Heart left ventricle (tissue), 16 donors: ENCODE measurements at regions not wholly inside any gene's neighbourhood (a gene's known extent, or its start where the extent isn't known, plus 50 kb on each side); places are given as distances from the start of the nearest gene placed in this dataset.

Experiments
- ATAC-seq, 4 donors: fragments of 200-7000 bp; cut with Tn5 transposase; one replicate each; pipeline ENCODE4 v1.9.1; 2020 to 2022; ENCODE audit warnings: moderate library complexity in 4 of 4, mild to moderate bottlenecking in 3 of 4, moderate number of reproducible peaks in 1 of 4
- DNase-seq, 5 donors: peaks; one replicate each; pipeline ENCODE4 v3.0.0-alpha.2; 2020
- H3K27ac ChIP-seq, 12 donors: fragments of 200-600 bp; sonication (generic) in 4 of 12; one replicate each; pipeline versions ENCODE4 v1.5.0 to v1.8.0; 2016 to 2022; ENCODE audit warnings: mild to moderate bottlenecking in 2 of 12
- H3K27me3 ChIP-seq, 9 donors: fragments of 200-600 bp; sonication (generic) in 2 of 9; one replicate each; pipeline versions ENCODE4 v1.5.1 to v1.8.0; 2016 to 2022; ENCODE audit warnings: mild to moderate bottlenecking in 3 of 9
- H3K36me3 ChIP-seq, 9 donors: fragments of 200-600 bp; sonication (generic) in 2 of 9; one replicate each; pipeline versions ENCODE4 v1.5.0 to v1.8.0; 2018 to 2022; ENCODE audit warnings: mild to moderate bottlenecking in 2 of 9
- H3K4me1 ChIP-seq, 12 donors: fragments of 200-600 bp; sonication (generic) in 4 of 12; one replicate each; pipeline versions ENCODE4 v1.5.0 to v1.8.0; 2016 to 2022; ENCODE audit warnings: mild to moderate bottlenecking in 3 of 12
- H3K4me3 ChIP-seq, 12 donors: fragments of 200-600 bp; sonication (generic) in 4 of 12; one replicate each; pipeline versions ENCODE4 v1.5.0 to v1.8.0; 2017 to 2022; ENCODE audit warnings: mild to moderate bottlenecking in 9 of 12, moderate library complexity in 4 of 12
- H3K9me3 ChIP-seq, 12 donors: fragments of 200-600 bp; sonication (generic) in 4 of 12; one replicate each; pipeline versions ENCODE4 v1.5.0 to v1.8.0; 2016 to 2022; ENCODE audit warnings: mild to moderate bottlenecking in 1 of 12
- POLR2A ChIP-seq, 2 donors: fragments of 450-650 bp; IDR thresholded peaks; one replicate each; pipeline ENCODE4 v1.6.1; 2017; ENCODE audit warnings: antibody characterized with exemption in 2 of 2, mild to moderate bottlenecking in 2 of 2, moderate library complexity in 2 of 2
- WGBS, 4 donors: extraction: QIAGEN DNeasy Blood & Tissue Kit in 2 of 4; methylation state at CpG; one replicate each; pipeline versions ENCODE4 v1.1.5 to v1.1.7; 2013 to 2018; 5-methylcytosine and 5-hydroxymethylcytosine counted together
- intact Hi-C, 10 donors: fragments of 100-400 bp; cut with DNase I; formaldehyde crosslinking; loops; one replicate each; pipeline versions ENCODE4 v1.11.1 to v1.14.2; 2022
- TF ChIP-seq, protein P1 (sequence below), 12 donors: fragments of 200-600 bp; sonication (generic) in 4 of 12; IDR thresholded peaks; one replicate each; pipeline versions ENCODE4 v1.5.0 to v1.8.0; 2018 to 2022; ENCODE audit warnings: antibody characterized with exemption in 12 of 12, mild to moderate bottlenecking in 5 of 12
- donor health status: ischemic (EF 13 %, LVEDD 7.1; RV severe dilation, severe dysfunction).
- donor health status: healthy with polysubstance abuse.
- donor health status: DM: no; HTN: yes; CAD: no.
- donor health status: DM: no; HTN: no; CAD: no.
- donor health status: ischemic (EF 25% LVEDD 6.9; RV normal size, moderate dysfunction).
- donor health status: ischemic (EF 25% LVEDD 5.7; RV mildly dilated, moderate dysfunction).
- donor health status: healthy.
- donor health status: DM: yes; HTN: yes; CAD: no.
- donor health status: ischemic (EF 35%, LVEDD 5.7; RV mildly dilated, moderate dysfunction).
- donor health status: nonischemic (EF 11% LVEDD 7.7; RV severe dilation, severe dysfunction).
- donor health status: DM: yes; HTN: yes; CAD: no.
- donor health status: PGD.
- donor health status: ischemic (EF 29% LVEDD 5.4; RV normal size, mild dysfunction).
- donor health status: nonischemic (EF 23%, LVEDD 6.1; RV moderate dilation, normal function).

DNA sequence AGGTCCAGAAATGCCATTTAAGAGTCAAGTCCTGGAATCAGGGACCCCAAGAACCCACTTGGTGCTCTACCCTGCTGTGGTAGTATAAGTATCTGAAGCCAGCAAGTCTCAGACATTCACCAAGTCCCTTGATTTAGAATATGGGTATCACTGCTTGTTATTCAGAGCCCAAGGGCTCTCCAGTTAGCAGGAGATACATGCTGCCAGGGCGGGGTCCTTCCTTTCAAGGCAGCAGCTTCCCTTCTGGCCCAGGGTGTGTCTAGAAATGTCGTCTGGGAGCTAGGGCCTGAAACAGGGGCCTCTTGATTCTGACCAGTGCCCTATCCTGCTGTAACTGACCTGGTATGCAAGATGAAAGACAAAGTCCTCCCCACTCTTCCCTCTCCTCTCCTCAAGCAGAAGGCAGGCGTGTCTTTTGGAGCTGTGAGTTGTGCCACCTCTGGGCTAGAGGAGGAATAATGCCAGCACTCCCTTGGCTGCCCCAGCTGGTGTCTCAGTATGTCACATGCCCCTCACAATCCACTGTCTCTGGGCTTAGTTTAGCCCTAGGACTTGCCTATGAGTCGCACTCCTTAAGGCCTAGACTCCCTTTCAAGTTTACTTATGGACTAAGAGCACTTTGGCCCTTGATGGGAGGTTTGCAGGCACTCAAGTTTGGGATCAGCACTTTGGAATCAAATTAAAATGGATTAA lies 200.2 kb downstream of the MRPL39 start:
- DNase-seq (no peak), ATAC-seq (no peak)
- no peak overlapping the region for H3K27ac ChIP-seq
- H3K27me3 ChIP-seq: no peaks in the 10 kb centered on the region
- no peaks in the 10 kb centered on the region for H3K36me3 ChIP-seq
- TF ChIP-seq POLR2A (IDR thresholded peaks at IDR 0.05): no peak
- TF ChIP-seq, protein P1, sequence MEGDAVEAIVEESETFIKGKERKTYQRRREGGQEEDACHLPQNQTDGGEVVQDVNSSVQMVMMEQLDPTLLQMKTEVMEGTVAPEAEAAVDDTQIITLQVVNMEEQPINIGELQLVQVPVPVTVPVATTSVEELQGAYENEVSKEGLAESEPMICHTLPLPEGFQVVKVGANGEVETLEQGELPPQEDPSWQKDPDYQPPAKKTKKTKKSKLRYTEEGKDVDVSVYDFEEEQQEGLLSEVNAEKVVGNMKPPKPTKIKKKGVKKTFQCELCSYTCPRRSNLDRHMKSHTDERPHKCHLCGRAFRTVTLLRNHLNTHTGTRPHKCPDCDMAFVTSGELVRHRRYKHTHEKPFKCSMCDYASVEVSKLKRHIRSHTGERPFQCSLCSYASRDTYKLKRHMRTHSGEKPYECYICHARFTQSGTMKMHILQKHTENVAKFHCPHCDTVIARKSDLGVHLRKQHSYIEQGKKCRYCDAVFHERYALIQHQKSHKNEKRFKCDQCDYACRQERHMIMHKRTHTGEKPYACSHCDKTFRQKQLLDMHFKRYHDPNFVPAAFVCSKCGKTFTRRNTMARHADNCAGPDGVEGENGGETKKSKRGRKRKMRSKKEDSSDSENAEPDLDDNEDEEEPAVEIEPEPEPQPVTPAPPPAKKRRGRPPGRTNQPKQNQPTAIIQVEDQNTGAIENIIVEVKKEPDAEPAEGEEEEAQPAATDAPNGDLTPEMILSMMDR (IDR thresholded peaks at IDR 0.05): no peak
- H3K4me3 ChIP-seq: no peak overlapping the region
- no peaks in the 10 kb centered on the region for H3K4me1 ChIP-seq
- intact Hi-C loops: no loop called here
- WGBS, 4 donors: 65 to 80% (median 77%) methylated on average over 4 of the region's 4 CpGs
- no peaks in the 10 kb centered on the region for H3K9me3 ChIP-seq

DNA sequence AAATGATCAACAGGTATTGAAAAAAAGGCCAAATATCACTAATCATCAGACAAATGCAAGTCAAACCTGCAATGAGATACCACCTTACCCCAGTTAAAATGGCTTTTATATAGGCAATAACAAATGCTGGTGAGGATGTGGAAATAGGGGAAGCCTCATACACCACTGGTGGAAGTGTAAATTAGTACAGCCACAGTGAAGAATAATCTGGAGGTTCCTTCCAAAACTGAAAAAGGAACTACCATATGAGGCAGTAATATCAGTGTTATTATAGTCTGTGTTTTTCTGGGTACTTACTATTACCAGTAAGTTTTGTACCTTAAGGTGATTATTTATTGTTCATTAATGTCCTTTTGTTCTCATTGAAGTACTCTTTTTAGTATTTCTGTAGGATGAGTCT lies 201.3 kb downstream of the MRPL39 start:
- ATAC-seq: no peak
- Histone ChIP-seq H3K36me3 (no peaks in the 10 kb centered on the region), H3K27ac (no peak overlapping the region), H3K9me3 (no peaks in the 10 kb centered on the region), H3K4me3 (no peak overlapping the region), H3K27me3 (no peaks in the 10 kb centered on the region), H3K4me1 (no peaks in the 10 kb centered on the region)
- intact Hi-C loops: no loop called here
- DNase-seq: no peak
- no peak for TF ChIP-seq POLR2A (IDR thresholded peaks at IDR 0.05)
- TF ChIP-seq, protein P1 (IDR thresholded peaks at IDR 0.05): no peak

DNA sequence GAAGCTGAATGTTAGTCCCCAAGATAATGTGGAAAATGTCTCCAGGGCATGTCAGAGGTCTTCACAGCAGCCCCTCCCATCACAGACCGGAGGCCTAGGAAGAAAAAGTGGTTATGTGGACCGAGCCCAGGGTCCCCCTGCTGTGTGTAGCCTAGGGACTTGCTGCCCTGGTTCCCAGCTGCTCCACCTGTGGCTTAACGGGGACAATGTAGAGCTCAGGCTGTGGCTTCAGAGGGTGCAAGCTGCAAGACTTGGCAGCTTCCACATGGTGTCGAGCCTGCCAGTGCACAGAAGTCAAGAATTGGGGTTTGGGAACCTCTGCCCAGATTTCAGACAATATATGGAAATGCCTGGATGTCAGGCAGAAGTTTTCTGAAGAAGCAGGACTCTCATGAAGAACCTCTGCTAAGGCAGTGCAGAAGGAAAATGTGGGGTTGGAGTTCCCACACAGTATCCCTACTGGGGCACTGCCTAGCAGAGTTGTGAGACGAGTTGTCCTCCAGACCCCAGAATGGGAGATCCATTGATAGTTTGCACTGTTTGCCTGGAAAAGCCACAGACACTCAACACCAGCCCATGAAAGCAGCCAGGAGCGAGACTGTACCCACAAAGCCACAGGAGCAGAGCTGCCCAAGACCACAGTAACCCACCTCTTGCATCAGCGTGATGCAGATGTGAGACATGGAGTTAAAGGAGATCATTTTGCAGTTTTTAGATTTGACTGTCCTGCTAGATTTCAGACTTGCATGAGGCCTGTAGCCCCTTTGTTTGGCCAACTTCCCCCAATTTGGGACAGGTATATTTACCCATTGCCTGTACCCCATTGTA lies 204.9 kb downstream of the MRPL39 start:
- Histone ChIP-seq H3K36me3 (no peaks in the 10 kb centered on the region), H3K4me1 (no peaks in the 10 kb centered on the region), H3K27ac (no peak overlapping the region), H3K27me3 (no peaks in the 10 kb centered on the region), H3K9me3 (no peaks in the 10 kb centered on the region), H3K4me3 (no peak overlapping the region)
- TF ChIP-seq, protein P1 (IDR thresholded peaks at IDR 0.05): no peak
- TF ChIP-seq POLR2A (IDR thresholded peaks at IDR 0.05): no peak
- 66 to 80% (median 74%) methylated on average over 6 to 7 of the region's 7 CpGs for WGBS, 4 donors
- ATAC-seq (no peak), DNase-seq (no peak)
- intact Hi-C loops: no loop called here

DNA sequence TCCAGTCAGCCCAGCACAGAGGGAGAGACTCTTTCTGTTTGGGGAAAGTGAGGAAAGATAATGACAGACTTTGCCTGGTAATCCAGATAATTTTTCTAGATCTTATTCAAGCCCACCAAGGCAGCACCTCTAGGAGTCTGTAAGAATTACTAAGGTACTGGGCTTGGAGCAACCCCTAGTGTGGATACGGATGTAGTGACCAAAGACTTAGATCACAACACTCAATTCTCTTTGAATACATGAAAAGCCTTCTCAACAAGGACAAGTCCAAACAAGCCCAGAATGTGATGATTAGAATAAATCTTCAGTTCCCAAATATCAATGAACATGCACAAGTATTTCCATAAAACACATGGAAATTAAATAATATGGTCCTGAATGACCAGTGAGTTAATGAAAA lies 206.9 kb downstream of the MRPL39 start:
- intact Hi-C loops: no loop called here
- no peak overlapping the region for H3K4me3 ChIP-seq
- 86 to 100% (median 94%) methylated on average over 1 of the region's 1 CpG for WGBS, 4 donors
- DNase-seq: no peak
- TF ChIP-seq, protein P1 (IDR thresholded peaks at IDR 0.05): no peak
- no peak for TF ChIP-seq POLR2A (IDR thresholded peaks at IDR 0.05)
- H3K4me1 ChIP-seq: no peaks in the 10 kb centered on the region
- H3K27ac ChIP-seq: no peak overlapping the region
- no peaks in the 10 kb centered on the region for H3K36me3 ChIP-seq
- no peaks in the 10 kb centered on the region for H3K27me3 ChIP-seq
- no peak for ATAC-seq
- no peaks in the 10 kb centered on the region for H3K9me3 ChIP-seq
